WERI-Rb-1 (cell line): ENCODE measurements at regions not wholly inside any gene's neighbourhood (a gene's known extent, or its start where the extent isn't known, plus 50 kb on each side); places are given as distances from the start of the nearest gene placed in this dataset.

Source experiments
- DNase-seq: peaks from one replicate; pipeline ENCODE4 v3.0.0-alpha.2; 2020
- H3K27ac ChIP-seq: fragments of 250-450 bp; sonication (Bioruptor Pico); 2 replicates; pipeline ENCODE4 v1.5.1; 2020; ENCODE audit warnings: mild to moderate bottlenecking, moderate library complexity
- H3K27me3 ChIP-seq: fragments of 250-450 bp; sonication (Bioruptor Pico); 2 replicates; pipeline ENCODE4 v1.5.1; 2021; ENCODE audit warnings: mild to moderate bottlenecking, low read depth, moderate library complexity; ENCODE audit not compliant: insufficient read depth, severe bottlenecking
- H3K36me3 ChIP-seq: fragments of 250-450 bp; sonication (Bioruptor Pico); 2 replicates; pipeline ENCODE4 v1.5.1; 2020; ENCODE audit warnings: mild to moderate bottlenecking, moderate library complexity
- H3K4me3 ChIP-seq: 2 replicates; pipeline ENCODE4 v1.5.1; 2011; ENCODE audit warnings: low read depth, mild to moderate bottlenecking, control low read depth, low read length
- H3K9me3 ChIP-seq: fragments of 250-450 bp; sonication (Bioruptor Pico); 2 replicates; pipeline ENCODE4 v1.5.1; 2021; ENCODE audit warnings: mild to moderate bottlenecking, moderate library complexity; ENCODE audit not compliant: severe bottlenecking
- TF ChIP-seq, protein P1 (sequence below): IDR thresholded peaks from 2 replicates; pipeline ENCODE4 v1.5.1; 2011; ENCODE audit warnings: low read depth, mild to moderate bottlenecking, control low read depth, inconsistent platforms, low read length

DNA sequence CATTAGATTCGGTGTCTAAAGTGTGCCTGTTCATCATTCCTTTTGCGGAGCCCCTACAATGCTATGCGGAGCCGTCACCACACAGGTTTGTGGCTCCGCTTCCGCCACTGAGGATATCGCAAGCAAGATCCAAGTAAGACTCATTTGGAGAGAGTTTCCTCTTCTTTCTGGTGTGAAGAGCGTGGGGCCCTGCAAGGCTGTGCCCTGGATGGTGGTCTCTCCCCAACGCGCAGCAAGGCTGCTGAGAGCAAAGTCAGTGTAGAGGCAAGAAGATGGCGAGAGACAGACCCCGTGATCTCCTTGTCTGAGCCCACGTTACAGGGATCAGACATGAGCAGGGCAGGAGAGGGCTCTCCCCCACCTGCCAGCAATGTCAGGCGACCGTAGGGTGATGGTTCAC, 96.3 kb upstream of the AFDN start:
- Histone ChIP-seq H3K9me3 (no peaks in the 10 kb centered on the region), H3K27ac (no peak overlapping the region), H3K4me3 (no peak overlapping the region), H3K36me3 (no peaks in the 10 kb centered on the region), H3K27me3 (no peaks in the 10 kb centered on the region)
- TF ChIP-seq, protein P1, sequence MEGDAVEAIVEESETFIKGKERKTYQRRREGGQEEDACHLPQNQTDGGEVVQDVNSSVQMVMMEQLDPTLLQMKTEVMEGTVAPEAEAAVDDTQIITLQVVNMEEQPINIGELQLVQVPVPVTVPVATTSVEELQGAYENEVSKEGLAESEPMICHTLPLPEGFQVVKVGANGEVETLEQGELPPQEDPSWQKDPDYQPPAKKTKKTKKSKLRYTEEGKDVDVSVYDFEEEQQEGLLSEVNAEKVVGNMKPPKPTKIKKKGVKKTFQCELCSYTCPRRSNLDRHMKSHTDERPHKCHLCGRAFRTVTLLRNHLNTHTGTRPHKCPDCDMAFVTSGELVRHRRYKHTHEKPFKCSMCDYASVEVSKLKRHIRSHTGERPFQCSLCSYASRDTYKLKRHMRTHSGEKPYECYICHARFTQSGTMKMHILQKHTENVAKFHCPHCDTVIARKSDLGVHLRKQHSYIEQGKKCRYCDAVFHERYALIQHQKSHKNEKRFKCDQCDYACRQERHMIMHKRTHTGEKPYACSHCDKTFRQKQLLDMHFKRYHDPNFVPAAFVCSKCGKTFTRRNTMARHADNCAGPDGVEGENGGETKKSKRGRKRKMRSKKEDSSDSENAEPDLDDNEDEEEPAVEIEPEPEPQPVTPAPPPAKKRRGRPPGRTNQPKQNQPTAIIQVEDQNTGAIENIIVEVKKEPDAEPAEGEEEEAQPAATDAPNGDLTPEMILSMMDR, result no peak
- peak; percentile 0 for DNase-seq

- H3K27ac ChIP-seq, result no peak overlapping the region
- no peak overlapping the region for H3K4me3 ChIP-seq
- no peaks in the 10 kb centered on the region for H3K36me3 ChIP-seq
- no peaks in the 10 kb centered on the region for H3K27me3 ChIP-seq
- no peak for DNase-seq
- no peaks in the 10 kb centered on the region for H3K9me3 ChIP-seq
- TF ChIP-seq, protein P1, result no peak
Measured at GRCh38 chr6:167731216-167731615, 95.5 kb upstream of the AFDN start.

DNA sequence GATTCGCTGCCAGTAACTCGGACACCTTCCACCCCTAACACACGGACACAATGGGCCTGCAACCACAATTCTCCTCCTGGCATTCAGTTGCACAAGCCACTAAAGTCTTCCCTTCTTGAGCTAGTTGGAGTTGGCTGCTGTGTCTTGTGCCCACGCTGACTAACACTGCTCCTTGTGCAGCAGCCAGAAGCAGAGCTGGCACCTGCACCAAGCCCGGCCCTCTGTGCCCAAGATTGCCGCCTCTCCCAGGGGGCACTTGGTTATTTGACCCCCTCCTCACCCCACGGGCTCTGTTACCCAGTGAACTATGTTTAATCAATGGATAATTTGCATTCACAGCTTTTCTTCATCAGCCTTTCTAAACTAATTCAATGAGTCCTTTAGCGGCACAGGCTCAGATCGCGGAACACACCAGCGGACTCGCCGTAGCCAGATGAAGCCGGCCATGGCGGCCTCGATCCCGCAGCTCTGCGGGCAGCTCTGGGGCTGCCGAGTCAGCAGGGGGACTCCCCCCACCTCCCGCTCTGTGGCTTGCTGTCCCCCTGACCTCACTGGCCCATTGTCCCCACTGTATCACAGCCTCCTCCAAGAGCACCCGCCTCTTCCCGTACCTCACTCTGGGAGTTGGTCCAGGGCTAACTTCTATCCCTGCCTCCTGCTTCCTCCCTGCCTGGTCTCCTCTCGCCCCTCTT, 94.8 kb upstream of the AFDN start:
- Histone ChIP-seq H3K9me3 (no peaks in the 10 kb centered on the region), H3K27ac (no peak overlapping the region), H3K27me3 (no peaks in the 10 kb centered on the region), H3K4me3 (no peak overlapping the region), H3K36me3 (no peaks in the 10 kb centered on the region)
- DNase-seq, result no peak
- TF ChIP-seq, protein P1, result no peak

DNA sequence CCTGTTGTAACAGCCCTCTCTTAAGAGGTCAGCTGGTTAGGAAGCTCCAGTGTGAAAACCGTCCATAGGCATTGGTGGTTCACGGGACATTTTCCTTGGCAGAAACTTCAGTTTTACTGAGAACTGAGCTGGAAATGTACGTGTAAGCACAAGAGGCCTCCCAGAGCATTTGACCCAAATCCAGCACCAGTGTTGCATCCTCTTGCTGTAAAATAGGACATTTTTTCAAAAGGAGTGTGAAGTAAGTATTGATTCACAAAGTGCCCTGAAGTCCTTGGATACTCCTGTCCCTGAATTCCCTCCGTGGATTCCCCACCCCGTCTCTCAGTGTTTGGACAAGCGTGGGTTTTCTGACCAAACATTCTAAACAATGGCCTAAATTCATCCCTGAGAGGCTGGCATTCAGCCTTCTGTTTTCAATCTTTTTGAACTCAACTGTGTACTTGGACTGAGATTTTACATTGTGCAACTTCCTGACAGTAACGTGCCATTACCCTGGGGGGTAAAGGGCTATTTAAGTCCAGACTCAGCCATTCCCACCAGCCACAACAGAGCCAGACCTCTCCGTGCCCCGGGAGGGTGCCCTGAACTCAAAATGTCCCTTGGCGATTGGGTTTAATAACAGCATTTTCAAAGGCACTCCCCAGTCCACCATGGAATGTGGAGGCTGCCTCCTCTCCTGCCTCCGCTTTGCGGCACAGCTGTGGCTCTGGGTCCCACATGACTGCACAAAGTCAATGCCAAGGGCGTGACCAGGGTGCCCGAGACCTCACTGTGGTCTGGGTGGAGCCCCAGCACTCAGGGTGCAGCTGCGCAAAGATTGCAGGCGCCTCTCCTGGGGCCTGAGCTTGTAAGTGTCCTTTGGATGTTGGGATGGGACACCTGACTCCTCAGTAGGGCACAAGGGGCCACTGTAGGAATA, 92.7 kb upstream of the AFDN start:
- Histone ChIP-seq H3K4me3 (no peak overlapping the region), H3K27me3 (no peaks in the 10 kb centered on the region), H3K36me3 (no peaks in the 10 kb centered on the region), H3K9me3 (no peaks in the 10 kb centered on the region), H3K27ac (no peak overlapping the region)
- TF ChIP-seq, protein P1, result no peak
- no peak for DNase-seq

GRCh38 chr6:167734662-167735083, 92.0 kb upstream of the AFDN start:
- no peaks in the 10 kb centered on the region for H3K27me3 ChIP-seq
- H3K9me3 ChIP-seq, result no peaks in the 10 kb centered on the region
- DNase-seq, result no peak
- H3K4me3 ChIP-seq, result no peak overlapping the region
- no peak overlapping the region for H3K27ac ChIP-seq
- no peaks in the 10 kb centered on the region for H3K36me3 ChIP-seq
- TF ChIP-seq, protein P1, result no peak
